ENCODE measurements at regions not wholly inside any gene's neighbourhood (a gene's known extent, or its start where the extent isn't known, plus 50 kb on each side); places are given as distances from the start of the nearest gene placed in this dataset.

DNA sequence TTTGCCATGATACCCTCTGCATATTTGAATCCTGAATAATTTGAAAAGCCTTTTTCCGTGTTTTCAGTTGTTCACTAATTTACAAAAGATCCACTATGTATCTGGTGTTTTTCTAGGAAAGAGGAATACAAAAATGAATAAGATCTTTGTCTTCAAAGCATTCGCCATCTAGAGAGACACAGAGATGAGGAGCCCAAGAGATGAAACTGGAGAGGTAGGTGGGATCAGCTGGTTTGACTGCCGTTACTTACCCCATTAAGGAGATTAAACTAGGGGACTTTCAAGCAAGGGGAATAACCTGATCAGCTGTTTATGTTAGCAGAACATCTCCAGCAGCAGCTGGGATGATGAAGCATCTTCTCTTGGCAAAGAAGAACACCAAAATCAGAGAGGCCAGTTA lies 150.2 kb upstream of the SATB2 start:
- no peak for TF ChIP-seq CTCF (IDR thresholded peaks at IDR 0.05)
- TF ChIP-seq POLR2A (IDR thresholded peaks at IDR 0.05), result no peak

Measured in thyroid gland (tissue), 4 donors.